SK-N-MC (cell line): ENCODE measurements at regions not wholly inside any gene's neighbourhood (a gene's known extent, or its start where the extent isn't known, plus 50 kb on each side); places are given as distances from the start of the nearest gene placed in this dataset.

Experiments
- EZH2 ChIP-seq: fragments of 200-600 bp; sonication (generic); IDR thresholded peaks from one replicate; pipeline ENCODE4 v1.6.1; 2017; ENCODE audit warnings: antibody characterized with exemption
- FOXP2 ChIP-seq: optimal IDR thresholded peaks from 2 replicates; pipeline ENCODE3; 2011; ENCODE audit warnings: mild to moderate bottlenecking, moderate library complexity; ENCODE audit not compliant: insufficient read depth; ENCODE audit errors: extremely low read length, control extremely low read depth
- POLR2AphosphoS5 ChIP-seq: IDR thresholded peaks from 2 replicates; pipeline ENCODE4 v1.6.1; 2012; ENCODE audit warnings: mild to moderate bottlenecking, low read depth, low read length, borderline replicate concordance

GRCh38 chr3:194250098-194251002 lies 100.8 kb downstream of the CPN2 start:
- TF ChIP-seq EZH2 (no peak), POLR2AphosphoS5 (peak; percentile 65; the same call in 1 of the 2 replicates), FOXP2 (no peak)
